Peyer's patch (tissue), 4 donors: ENCODE measurements at regions not wholly inside any gene's neighbourhood (a gene's known extent, or its start where the extent isn't known, plus 50 kb on each side); places are given as distances from the start of the nearest gene placed in this dataset.

ENCODE experiments used
- POLR2A ChIP-seq, 2 donors: fragments of 450-650 bp; IDR thresholded peaks; one replicate each; pipeline ENCODE4 v1.5.1; 2017; ENCODE audit warnings: antibody characterized with exemption in 2 of 2, mild to moderate bottlenecking in 2 of 2, moderate library complexity in 2 of 2
- TF ChIP-seq, protein P1 (sequence below), 6 experiments: fragments of 450-650 bp in 4 of 6; fragments of 200-600 bp in 2 of 6; sonication (generic) in 1 of 6; IDR thresholded peaks; one replicate each; pipeline ENCODE4 v1.5.1; 2017 to 2019; ENCODE audit warnings: antibody characterized with exemption in 6 of 6, mild to moderate bottlenecking in 3 of 6, moderate library complexity in 1 of 6

DNA sequence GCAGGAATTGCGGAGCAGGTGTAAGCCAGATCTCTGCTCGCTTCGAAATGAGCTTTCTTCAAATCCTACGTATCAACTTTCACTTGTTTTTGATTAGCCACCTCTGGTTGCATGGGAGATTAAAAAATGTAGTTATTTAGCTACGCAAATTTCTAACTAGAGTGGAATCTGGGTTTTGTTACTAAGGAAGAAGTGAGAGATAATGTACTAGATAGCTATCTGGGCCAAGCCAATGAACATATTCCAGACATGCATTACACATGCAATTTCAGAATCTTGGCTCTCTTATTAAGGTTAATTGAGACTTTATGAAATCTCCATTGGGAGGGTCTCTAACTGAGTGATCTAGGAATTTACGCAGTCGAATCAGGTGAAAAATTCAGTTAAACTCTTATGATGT is 765.7 kb downstream of the DIPK2A start:
- TF ChIP-seq, protein P1, sequence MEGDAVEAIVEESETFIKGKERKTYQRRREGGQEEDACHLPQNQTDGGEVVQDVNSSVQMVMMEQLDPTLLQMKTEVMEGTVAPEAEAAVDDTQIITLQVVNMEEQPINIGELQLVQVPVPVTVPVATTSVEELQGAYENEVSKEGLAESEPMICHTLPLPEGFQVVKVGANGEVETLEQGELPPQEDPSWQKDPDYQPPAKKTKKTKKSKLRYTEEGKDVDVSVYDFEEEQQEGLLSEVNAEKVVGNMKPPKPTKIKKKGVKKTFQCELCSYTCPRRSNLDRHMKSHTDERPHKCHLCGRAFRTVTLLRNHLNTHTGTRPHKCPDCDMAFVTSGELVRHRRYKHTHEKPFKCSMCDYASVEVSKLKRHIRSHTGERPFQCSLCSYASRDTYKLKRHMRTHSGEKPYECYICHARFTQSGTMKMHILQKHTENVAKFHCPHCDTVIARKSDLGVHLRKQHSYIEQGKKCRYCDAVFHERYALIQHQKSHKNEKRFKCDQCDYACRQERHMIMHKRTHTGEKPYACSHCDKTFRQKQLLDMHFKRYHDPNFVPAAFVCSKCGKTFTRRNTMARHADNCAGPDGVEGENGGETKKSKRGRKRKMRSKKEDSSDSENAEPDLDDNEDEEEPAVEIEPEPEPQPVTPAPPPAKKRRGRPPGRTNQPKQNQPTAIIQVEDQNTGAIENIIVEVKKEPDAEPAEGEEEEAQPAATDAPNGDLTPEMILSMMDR (IDR thresholded peaks at IDR 0.05): no peak
- no peak for TF ChIP-seq POLR2A (IDR thresholded peaks at IDR 0.05)
